T1000 (cell line): ENCODE measurements at regions not wholly inside any gene's neighbourhood (a gene's known extent, or its start where the extent isn't known, plus 50 kb on each side); places are given as distances from the start of the nearest gene placed in this dataset.
"Not testable (repeated sequence)": the region's sequence is repeated elsewhere in the genome, so short reads cannot be mapped to it uniquely, and the experiment has no call there.

ENCODE experiments used
- DNase-seq: peaks from one replicate; lab custom pipeline; 2025; ENCODE audit warnings: mixed read lengths; lab: John Stamatoyannopoulos, UW

DNA sequence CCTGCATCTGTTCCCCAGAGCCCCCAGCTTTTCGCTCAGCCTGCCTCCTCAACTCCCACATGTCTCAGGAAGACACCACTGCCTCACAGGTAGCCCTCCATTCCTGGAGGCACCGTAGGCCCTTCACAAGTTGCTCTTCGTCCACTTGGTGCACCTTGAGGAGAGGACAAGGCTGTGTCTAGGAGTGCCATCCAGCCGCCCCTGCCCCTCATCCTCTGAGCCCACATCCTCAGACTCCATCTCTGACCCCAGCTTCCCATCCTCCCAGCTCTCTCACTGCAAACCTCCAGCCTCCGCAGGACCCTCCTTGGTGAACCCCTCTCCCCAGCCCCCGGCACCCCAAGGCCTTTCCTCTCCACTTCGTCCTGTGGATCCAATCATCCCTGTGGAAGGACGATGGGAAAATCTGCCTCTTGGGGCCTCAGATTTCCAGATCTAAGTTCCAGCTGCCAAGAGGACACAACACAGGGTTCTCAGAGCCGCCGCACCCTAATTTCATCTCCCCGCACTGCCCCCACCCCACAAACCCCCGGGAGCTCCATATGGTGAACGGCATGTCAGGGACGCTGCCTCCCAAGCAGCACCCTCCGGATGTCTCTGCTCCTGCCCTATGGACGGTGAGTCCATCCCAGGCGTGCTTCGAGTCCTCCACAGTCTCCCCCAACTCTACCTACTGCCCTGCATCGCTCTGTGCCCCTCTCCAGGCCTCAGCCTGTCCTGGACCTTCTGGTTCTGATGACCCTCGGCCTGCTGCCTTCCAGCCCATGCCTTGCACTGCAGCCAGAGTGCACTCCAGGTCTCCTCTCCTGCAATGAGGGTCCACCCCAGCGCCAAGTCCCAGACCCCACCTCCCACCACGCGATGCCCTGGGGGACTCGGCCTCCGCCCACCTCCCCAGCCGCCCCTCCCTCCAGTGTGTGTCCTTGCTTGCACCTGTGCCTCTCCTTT is 314.1 kb upstream of the DIO3 start:
- DNase-seq = no peak

DNA sequence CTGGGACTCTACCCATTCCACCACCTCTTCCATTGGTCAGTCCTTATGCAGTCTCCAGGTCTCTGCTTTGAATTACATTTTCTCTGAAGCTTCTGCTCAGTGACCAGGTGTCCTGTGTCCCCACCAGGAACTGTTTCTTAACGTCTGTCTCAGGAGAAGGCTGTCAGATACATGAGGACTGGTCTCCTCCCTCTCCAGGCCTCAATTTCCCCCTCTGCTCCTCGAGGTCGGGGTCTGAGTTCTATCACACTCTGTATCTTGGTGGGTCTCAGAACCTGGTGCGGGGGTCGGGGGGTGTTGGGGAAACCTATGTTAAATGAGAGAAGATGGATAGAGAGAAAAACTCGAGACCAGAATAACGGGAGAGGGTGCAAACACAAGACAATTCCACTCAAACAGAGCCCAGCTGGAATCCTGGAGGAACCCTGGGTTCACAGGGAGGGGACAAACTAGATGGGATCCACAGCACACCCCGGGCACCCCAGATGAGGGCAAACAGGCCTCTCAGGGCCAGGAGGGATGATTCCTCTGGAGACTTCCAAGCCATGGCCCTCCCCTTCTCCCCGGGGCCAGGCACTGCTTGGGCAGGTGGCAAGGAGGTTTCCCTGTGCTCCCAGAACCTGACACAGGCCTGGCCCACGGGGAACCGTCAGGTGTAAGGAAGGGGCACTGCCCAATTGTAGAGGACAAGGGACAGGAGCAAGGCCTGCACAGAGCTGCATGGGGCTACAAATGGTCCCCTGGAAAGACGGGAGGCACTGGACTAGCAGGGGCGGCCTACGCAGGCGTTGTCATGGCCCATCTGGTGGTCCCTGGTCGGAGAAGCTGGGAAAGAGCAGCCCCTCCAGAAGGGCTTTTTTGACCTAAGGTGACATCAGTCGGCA is 313.2 kb upstream of the DIO3 start:
- DNase-seq = no peak

DNA sequence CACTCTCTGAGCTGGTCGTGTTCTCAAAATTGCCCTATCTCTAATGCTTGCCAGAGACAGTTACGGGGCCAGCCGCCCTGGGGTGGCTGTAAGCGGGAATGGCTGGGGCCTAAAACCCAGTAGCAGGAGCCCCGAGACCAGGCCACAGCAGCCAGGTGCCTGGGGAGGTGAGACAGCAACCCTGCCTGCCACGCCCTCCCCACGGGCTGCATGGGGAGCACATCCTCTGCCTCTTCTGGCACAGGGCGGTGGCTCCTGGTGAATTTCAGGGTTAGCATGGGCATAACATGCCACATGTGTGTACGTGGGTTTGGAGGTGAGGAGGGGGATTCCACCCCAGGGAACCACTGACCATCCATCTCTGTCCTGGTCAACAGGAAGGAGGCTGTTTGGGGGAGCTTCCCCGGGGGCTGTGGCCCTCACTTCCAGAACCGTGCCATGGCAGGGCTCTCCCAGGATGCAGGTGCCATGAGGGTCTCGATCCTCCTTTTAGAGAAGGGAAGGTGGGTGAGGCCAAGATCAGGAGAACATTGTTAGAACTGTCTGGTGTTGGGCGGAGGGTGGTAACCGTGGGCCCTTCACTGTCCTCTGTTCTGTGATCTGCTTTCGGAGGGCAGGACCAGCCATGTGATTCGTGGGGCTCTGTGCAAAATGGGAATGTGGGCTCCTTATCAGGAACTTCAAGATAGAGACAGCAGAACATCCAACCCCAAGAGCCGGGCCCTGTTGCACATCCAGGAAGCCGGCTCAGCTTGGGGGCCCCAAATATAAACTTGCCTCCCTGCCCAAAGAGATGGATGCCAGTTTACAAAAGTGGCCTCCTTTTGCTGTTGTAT is 312.2 kb upstream of the DIO3 start:
- no peak for DNase-seq

DNA sequence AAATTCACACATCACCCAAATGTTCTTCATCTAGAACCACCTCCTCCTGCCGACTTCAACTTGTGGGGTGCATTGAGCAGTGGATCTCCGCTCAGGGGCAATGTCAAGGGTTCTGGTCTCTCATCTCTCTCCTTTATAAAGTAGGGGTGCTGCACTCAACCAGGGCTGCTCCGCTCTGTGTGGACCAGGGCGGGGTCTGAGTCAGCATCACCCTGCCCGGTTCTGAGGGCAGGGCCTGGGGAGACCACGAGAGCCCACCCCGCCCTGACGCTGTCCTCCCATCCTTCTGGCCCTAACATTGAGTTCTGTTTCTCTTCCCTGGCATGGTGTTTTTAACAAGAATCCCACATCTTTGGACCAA is 311.6 kb upstream of the DIO3 start:
- DNase-seq = no peak

DNA sequence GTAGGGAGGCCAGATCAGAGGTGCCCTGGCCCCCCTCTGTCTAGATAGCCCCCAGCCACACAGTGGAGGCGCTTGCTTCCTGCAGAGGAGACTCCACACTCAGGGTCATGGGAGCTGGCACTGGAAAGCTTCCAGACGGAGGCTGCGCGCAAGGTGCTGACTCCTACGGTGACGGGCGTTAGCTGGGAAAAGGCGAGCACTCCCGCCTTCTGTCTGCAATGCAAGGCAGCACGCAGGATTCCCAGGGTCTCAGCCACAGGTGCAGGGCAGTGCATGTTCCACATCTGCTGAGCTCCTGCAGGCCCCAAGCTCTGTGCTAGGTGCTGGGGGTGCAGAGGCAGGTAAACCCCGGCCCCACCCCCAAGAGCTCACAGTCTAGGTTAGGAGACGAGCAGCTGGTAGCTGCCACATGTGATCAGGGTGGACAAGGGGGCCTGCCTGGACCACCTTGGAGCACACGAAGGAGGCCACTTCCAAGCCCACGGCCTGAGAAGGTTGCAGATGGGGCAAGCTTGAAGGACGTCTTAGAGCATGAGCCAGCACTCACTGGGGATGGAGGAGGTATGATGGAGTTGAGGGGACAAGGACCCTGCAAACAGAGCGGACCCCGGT is 310.9 kb upstream of the DIO3 start:
- DNase-seq = no peak

DNA sequence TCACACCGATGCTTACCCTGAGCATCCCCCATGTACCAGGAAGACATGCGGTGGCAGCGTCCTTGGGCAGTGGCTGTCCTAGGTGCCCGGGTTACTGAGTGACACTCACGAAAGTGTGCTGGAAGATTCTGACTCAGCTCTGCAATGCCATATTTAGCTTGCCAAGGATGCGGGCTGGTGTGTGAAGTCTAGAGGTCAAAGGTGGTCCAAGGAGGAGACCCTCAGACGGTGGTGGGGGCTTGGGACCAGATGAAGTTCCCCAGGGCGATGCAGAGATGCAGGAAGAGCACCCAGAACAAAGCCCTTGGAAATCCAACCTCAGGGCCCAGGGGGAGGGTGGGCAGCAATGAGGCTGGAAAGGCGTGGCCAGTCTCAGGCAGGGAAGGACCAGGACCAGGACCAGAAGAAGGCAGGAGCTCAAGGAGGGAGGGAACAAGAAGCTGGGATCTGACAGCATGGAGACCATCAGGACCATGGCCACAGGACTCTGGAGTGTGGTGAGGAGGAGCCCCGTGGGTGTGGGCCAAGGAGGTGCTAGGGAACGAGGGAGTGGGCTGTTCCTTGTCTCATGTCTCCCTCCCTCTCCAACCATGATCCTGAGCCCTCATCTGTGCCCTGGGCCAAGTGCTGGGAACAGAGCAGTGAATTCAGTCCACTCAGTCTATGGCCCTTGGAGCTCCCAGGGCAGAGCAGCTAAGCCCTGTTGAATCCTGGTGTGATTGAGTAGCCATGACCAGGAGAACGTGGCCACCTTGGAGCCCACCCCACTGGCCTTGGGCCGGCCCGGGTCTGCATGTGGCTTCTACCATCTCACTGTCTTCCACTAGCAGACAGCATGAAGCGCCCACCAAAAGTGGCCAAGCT is 310.1 kb upstream of the DIO3 start:
- no peak for DNase-seq

DNA sequence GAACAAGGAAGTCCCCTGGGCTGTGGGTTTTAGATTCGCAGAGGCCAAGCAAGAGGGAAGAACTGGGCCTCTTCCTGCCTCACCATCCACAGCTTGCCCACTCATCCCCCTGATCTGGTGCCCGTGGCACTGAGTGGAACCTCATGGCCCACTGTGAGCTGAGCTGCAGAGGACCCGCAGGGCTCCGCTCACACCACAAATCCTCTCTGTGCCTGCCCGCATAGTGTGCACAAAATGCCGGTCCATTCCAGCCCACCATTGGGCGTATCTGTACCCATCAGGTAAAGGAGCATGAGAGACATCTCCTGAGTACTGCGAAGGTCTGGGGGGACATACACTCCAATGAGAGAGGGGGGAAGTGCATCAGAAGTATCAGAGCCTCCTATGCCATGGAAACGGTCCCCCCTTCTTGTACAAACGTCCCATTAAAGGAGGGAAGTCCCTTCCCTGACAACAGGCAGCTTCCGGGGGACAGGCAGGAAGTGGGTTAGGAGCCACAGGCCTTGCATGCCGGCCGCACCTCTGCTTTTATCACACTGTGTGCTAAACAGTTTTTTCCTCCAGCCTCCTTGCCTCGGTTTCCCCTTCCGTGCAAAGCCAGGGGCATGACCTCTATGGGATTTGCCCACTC is 309.4 kb upstream of the DIO3 start:
- no peak for DNase-seq

DNA sequence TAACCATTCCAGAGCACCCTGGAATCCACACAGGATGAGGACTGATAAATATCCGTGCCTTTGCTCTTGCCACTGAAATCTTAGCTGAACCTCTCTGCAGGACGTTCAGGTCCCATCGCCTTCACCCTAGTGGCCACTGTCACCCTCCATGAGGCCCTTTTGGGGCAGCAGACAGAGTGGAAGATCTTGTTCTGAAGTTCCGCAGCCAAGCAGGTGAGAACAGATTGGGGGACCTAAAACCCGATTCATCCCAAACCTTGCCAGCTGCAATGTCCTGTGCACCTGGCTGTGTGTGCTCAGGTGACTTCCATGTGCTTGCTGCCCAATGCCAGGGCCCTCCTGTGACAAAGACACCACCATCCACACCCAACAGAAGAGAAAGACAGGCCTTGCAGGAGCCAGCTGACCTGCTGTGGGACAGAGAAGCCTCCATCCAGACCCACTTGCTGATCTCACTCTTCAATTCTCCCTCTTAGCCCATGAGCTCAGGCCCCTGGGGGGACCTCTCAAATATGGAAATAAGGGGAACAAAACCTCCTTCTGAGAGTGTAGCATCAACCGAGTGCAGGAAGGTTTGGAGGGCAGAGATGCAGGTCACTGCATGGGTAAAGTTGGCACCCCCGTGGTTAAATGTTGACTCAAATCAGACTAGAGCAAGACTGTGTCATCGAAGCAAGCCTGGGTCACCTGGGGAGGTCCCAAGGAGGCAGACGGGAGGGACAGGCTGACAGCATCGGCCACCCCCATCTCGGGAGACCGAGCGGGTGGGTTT is 308.7 kb upstream of the DIO3 start:
- DNase-seq = no peak

DNA sequence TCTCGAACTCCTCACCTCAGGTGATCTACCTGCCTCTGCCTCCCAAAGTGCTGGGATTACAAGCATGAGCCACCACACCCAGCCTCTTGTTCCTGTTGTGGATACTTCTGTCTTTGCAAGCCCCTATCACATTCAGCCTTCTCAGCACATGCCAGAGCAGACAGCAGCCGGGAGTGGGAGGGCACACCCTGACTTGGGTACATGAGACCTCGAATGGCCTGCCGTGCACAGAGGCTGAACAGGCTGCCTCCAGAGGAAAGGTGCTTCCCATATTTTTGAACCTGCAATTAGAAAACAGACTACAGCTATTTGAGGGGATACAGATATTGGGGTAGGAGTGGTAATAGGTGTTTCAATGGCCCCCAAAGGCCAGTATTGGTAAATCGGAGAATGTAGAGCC is 307.3 kb upstream of the DIO3 start:
- DNase-seq = no peak

DNA sequence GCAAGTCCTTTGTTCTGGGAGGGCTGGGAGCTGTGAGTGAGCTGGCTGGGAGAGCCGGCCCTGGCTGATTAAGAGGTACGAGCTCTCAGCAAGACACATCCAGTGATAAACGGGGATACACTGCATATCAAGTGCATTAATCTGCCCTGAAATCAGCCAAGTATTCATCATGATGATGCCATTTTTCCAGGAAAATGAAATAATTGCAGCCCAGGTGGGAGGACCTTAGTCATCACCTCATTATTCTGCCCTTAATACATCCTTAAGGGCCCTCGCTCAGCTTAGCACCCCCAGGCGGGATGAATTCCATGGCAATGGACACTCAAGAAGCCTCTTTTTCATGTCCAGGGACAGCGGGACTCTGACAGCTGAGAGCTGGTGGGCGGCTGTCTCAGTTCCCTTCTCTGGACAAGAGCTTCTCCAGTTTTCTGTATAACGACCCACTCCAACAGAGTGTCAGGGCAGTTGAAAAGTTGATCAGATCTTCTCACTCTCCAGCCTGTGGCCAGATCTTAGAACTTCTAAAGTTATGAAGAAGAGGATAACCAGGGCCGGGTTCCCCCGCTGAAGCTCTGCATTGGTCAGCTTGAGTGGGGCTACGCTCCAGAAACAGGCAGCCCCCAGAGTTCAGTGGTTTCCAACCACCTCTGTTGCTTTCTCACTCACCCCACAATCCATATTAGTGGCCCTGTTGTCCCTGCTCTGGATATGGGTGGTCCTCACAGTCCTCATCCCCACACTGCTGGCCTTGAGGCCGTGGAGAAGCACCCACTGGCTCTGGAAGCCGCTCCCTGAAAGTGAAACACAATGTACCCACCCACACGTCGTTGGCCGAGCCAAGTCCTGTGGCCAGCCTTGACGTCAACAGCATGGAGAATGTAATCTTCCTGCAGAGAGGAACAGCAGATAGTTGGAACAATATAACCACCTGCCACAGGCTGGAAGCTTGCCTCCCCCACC is 306.2 kb upstream of the DIO3 start:
- no peak for DNase-seq

DNA sequence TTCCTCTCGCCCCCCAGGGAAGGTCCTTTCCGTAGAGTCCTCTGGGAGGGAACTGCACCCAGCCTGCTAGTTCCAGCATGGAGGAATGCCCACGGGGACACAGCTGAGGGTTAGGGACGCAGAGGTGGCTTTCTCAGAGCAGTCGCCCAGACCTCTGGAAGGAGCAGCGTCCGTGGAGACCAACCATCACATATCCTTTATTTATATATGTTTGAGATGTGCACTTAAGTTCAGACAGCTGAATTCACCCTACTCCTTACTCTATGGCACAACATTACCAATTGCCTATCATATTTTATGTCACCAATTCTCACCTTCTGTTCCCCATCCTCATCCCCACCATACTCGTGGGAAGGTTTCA is 305.6 kb upstream of the DIO3 start:
- DNase-seq = no peak

DNA sequence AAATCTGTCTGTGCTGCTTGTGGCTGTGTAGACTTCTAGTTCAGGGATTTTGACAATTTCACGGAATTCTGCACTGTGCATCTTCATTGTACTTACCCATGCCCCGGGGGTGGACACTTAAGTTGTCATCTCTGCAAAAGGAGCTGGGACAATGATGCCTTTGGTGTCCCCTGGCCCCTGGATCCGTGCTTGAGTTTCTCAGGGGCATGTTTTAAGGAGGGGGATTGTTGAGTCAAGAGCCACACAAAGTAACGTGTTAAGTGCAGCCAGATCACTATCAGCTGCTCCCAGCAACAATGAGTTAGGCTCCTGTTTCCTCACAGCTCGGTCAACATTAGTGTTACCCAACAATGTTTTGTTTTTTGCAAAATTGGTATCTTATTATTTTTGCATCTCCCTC is 305.0 kb upstream of the DIO3 start:
- DNase-seq = no peak

DNA sequence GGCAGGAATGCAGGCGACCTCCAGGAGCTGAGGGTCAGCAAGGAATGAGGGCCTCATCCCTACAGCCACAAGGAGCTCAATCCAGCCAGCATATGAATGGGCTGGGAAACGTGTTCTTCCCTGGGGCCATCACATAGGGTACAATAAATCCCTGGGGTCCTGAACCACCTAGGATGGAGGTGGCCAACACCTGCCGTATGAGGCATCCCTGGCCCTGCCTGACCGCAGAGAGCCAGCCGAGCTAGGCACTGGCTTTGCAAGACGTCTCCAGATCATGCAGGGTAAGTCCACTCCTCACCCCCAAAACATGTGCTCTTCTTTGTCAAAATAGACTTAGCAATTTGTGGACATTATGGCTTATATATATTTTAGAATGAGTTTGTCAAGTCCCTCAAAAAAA is 303.7 kb upstream of the DIO3 start:
- no peak for DNase-seq

DNA sequence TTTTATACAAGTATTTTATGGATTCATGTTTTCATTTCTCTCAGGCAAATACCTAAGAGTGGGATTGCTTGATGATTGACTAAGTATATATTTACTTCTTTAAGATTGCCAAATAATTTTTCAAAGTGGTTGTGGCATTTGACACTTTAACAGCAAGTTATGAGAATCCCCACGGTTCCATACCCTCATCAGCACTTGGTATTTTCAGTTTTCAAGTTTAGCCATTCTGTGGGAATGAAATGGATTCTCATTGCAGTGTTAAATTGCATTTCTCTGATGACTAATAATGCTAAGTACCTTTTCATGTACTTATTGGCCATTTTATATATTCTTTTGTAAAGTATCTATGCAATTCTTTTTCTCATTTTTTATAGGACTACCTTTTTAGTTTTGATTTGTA is 301.5 kb upstream of the DIO3 start:
- DNase-seq = no peak

DNA sequence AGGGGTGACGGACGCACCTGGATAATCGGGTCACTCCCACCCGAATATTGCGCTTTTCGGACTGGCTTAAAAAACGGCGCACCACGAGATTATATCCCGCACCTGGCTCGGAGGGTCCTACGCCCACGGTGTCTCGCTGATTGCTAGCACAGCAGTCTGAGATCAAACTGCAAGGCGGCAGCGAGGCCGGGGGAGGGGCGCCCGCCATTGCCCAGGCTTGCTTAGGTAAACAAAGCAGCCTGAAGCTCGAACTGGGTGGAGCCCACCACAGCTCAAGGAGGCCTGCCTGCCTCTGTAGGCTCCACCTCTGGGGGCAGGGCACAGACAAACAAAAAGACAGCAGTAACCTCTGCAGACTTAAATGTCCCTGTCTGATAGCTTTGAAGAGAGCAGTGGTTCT is 294.9 kb upstream of the DIO3 start:
- DNase-seq = not testable (repeated sequence)

DNA sequence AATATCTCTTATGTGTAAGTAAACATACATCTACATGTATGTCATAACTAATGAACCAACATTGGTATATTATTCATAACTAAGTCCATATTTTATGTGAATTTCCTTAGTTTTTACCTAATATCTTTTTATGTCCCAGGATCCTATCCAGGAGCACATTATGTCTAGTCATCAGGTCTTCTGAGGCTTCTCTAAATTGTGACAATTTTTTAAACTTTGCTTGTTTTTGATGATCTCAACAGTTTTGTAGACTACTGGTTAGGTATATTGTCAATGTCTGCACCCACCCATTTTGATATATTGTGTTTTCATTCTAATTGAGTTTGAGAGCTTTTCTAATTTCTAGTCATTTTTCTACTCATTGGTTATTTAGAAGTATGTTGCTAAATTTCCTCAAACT is 288.2 kb upstream of the DIO3 start:
- no peak for DNase-seq

DNA sequence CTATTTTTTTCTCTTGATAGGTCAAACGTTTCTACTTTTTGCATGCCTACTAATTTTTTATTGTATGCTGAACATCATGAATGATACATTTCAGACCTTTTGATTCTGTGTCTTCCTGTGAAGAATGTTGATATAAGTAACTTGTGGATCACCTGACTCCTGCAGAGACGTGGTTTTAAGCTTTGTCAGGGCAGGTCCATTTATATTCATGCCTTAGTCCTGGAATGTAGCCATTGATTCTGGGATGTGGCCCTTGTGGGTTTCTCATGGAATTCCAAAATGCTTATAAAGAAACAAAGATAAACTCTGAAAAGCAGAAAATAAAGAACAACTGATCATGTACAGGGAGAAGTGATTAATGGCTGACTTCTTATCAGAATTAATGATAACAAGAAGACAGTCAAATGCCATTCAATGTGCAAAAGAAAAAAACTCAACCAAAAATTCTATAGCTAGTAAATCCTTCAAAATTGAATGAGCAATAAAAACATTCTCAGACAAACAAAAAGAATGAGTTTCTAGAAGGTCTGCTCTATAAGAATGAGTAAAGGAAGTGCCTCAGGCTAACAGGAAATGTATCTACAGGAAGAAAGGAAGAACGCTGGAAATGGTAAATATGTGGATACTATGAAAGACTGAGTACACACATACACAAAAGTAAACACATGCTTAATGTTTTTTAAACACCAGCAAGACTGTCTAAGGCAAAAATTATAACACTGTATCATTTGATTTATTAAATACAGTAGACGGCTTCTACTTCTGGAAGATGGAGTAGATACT is 284.8 kb upstream of the DIO3 start:
- DNase-seq = no peak

DNA sequence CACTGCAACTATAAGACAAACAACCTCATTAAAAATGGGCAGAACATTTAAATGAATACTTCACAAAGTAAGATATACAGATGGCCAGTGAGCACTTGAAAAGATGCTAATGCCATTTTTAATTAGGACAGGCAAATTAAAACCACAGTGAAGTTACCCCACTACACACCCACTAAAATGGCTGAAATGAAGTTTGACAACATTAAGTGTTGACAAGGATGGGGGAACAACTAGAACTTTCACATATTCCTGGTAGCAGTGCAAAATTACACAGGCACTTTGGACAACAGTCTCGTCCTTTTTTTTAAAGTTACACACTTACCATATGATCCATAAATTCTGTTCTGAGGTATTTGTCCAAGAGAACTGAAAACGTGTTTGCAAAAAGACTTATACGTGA is 278.9 kb upstream of the DIO3 start:
- no peak for DNase-seq
